Activated T-cell treated with anti-CD3 and anti-CD28 coated beads, Interleukin-2, amount 50 U/mL, for 4 hours (primary cell): ENCODE measurements at regions not wholly inside any gene's neighbourhood (a gene's known extent, or its start where the extent isn't known, plus 50 kb on each side); places are given as distances from the start of the nearest gene placed in this dataset.
A peak's percentile ranks its signal among the peaks of the same experiment; 100 is the strongest.

ENCODE experiments used
- ATAC-seq, 2 donors: fragments of 200-7000 bp; cut with Tn5 transposase; one replicate each; pipeline ENCODE4 v1.10.0; 2021
- DNase-seq: peaks from one replicate; pipeline ENCODE4 v3.0.0-alpha.2; 2020
- H3K27me3 Mint-ChIP-seq: one replicate; pipeline ENCODE4 v1.8.0; 2021; ENCODE audit warnings: low read depth, mixed read lengths
- H3K36me3 Mint-ChIP-seq: one replicate; pipeline ENCODE4 v1.8.0; 2022; ENCODE audit warnings: mixed read lengths; ENCODE audit not compliant: insufficient read depth
- H3K4me1 Mint-ChIP-seq: one replicate; pipeline ENCODE4 v1.8.0; 2021; ENCODE audit warnings: low read depth, mixed read lengths
- H3K4me3 Mint-ChIP-seq: one replicate; pipeline ENCODE4 v1.8.0; 2021; ENCODE audit warnings: mild to moderate bottlenecking, moderate library complexity, mixed read lengths
- H3K9me3 Mint-ChIP-seq: one replicate; pipeline ENCODE4 v1.8.0; 2021; ENCODE audit warnings: mixed read lengths

- DNase-seq = no peak
- no peak for ATAC-seq
- H3K36me3 Mint-ChIP-seq = no peaks in the 10 kb centered on the region
Measured at GRCh38 chr6:6885521-6886170, 222.1 kb upstream of the RREB1 start.

GRCh38 chr6:6886171-6886885 is 221.4 kb upstream of the RREB1 start:
- ATAC-seq = peak in 1 of 2 donors; percentile 10
- no peak for DNase-seq
- H3K9me3 Mint-ChIP-seq = no peaks in the 10 kb centered on the region
- H3K27me3 Mint-ChIP-seq = no peaks in the 10 kb centered on the region
- no peaks in the 10 kb centered on the region for H3K4me1 Mint-ChIP-seq
- no peaks in the 10 kb centered on the region for H3K36me3 Mint-ChIP-seq
- no peak overlapping the region for H3K4me3 Mint-ChIP-seq

More at GRCh38 chr6:6885521-6886170, 222.1 kb upstream of the RREB1 start:
- Mint-ChIP-seq H3K4me1 (no peaks in the 10 kb centered on the region), H3K4me3 (no peak overlapping the region), H3K27me3 (no peaks in the 10 kb centered on the region), H3K9me3 (no peaks in the 10 kb centered on the region)

GRCh38 chr6:6886886-6887285 is 220.9 kb upstream of the RREB1 start:
- H3K4me3 Mint-ChIP-seq = no peak overlapping the region
- H3K9me3 Mint-ChIP-seq = no peaks in the 10 kb centered on the region
- no peak for ATAC-seq
- H3K4me1 Mint-ChIP-seq = no peaks in the 10 kb centered on the region
- DNase-seq = no peak
- no peaks in the 10 kb centered on the region for H3K36me3 Mint-ChIP-seq
- no peaks in the 10 kb centered on the region for H3K27me3 Mint-ChIP-seq

- Mint-ChIP-seq H3K27me3 (no peaks in the 10 kb centered on the region), H3K4me3 (no peak overlapping the region), H3K9me3 (no peaks in the 10 kb centered on the region), H3K4me1 (no peaks in the 10 kb centered on the region), H3K36me3 (no peaks in the 10 kb centered on the region)
- DNase-seq (no peak), ATAC-seq (no peak)
Measured at GRCh38 chr6:6889601-6890000, 218.2 kb upstream of the RREB1 start.

GRCh38 chr6:6890400-6890858 is 217.3 kb upstream of the RREB1 start:
- Mint-ChIP-seq H3K9me3 (no peaks in the 10 kb centered on the region), H3K36me3 (no peaks in the 10 kb centered on the region), H3K4me3 (no peak overlapping the region), H3K4me1 (no peaks in the 10 kb centered on the region), H3K27me3 (no peaks in the 10 kb centered on the region)
- DNase-seq (no peak), ATAC-seq (no peak)

- ATAC-seq = no peak
- no peaks in the 10 kb centered on the region for H3K4me1 Mint-ChIP-seq
- H3K9me3 Mint-ChIP-seq = no peaks in the 10 kb centered on the region
- H3K27me3 Mint-ChIP-seq = no peaks in the 10 kb centered on the region
- no peak overlapping the region for H3K4me3 Mint-ChIP-seq
- DNase-seq = no peak
- no peaks in the 10 kb centered on the region for H3K36me3 Mint-ChIP-seq
Measured at GRCh38 chr6:6891125-6891721, 216.5 kb upstream of the RREB1 start.

GRCh38 chr6:6891949-6892461 is 215.8 kb upstream of the RREB1 start:
- Mint-ChIP-seq H3K9me3 (no peaks in the 10 kb centered on the region), H3K27me3 (no peaks in the 10 kb centered on the region), H3K4me3 (no peak overlapping the region), H3K4me1 (no peaks in the 10 kb centered on the region), H3K36me3 (no peaks in the 10 kb centered on the region)
- ATAC-seq (no peak), DNase-seq (no peak)

- Mint-ChIP-seq H3K9me3 (no peaks in the 10 kb centered on the region), H3K4me3 (no peak overlapping the region), H3K4me1 (no peaks in the 10 kb centered on the region), H3K36me3 (no peaks in the 10 kb centered on the region), H3K27me3 (no peaks in the 10 kb centered on the region)
- DNase-seq (no peak), ATAC-seq (no peak)
Measured at GRCh38 chr6:6892744-6893583, 214.8 kb upstream of the RREB1 start.

GRCh38 chr6:6893701-6894100 is 214.1 kb upstream of the RREB1 start:
- DNase-seq (no peak), ATAC-seq (no peak)
- H3K4me1 Mint-ChIP-seq = no peaks in the 10 kb centered on the region
- H3K36me3 Mint-ChIP-seq = no peaks in the 10 kb centered on the region
- no peak overlapping the region for H3K4me3 Mint-ChIP-seq
- H3K9me3 Mint-ChIP-seq = no peaks in the 10 kb centered on the region
- no peaks in the 10 kb centered on the region for H3K27me3 Mint-ChIP-seq

GRCh38 chr6:6895929-6896328 is 211.8 kb upstream of the RREB1 start:
- ATAC-seq = no peak
- Mint-ChIP-seq H3K4me3 (no peak overlapping the region), H3K4me1 (no peaks in the 10 kb centered on the region), H3K36me3 (no peaks in the 10 kb centered on the region), H3K27me3 (no peaks in the 10 kb centered on the region), H3K9me3 (no peaks in the 10 kb centered on the region)
- no peak for DNase-seq

GRCh38 chr6:6897140-6897539 is 210.6 kb upstream of the RREB1 start:
- DNase-seq (no peak), ATAC-seq (no peak)
- H3K4me1 Mint-ChIP-seq = no peaks in the 10 kb centered on the region
- no peaks in the 10 kb centered on the region for H3K9me3 Mint-ChIP-seq
- H3K4me3 Mint-ChIP-seq = no peak overlapping the region
- no peaks in the 10 kb centered on the region for H3K27me3 Mint-ChIP-seq
- no peaks in the 10 kb centered on the region for H3K36me3 Mint-ChIP-seq

GRCh38 chr6:6900569-6901204 is 207.1 kb upstream of the RREB1 start:
- Mint-ChIP-seq H3K4me3 (no peak overlapping the region), H3K4me1 (no peaks in the 10 kb centered on the region), H3K36me3 (no peaks in the 10 kb centered on the region), H3K27me3 (no peaks in the 10 kb centered on the region), H3K9me3 (no peaks in the 10 kb centered on the region)
- DNase-seq (no peak), ATAC-seq (no peak)

- no peaks in the 10 kb centered on the region for H3K27me3 Mint-ChIP-seq
- no peaks in the 10 kb centered on the region for H3K9me3 Mint-ChIP-seq
- H3K36me3 Mint-ChIP-seq = no peaks in the 10 kb centered on the region
- no peaks in the 10 kb centered on the region for H3K4me1 Mint-ChIP-seq
- ATAC-seq (no peak), DNase-seq (no peak)
- no peak overlapping the region for H3K4me3 Mint-ChIP-seq
Measured at GRCh38 chr6:6901205-6901719, 206.5 kb upstream of the RREB1 start.

- Mint-ChIP-seq H3K4me1 (no peaks in the 10 kb centered on the region), H3K36me3 (no peaks in the 10 kb centered on the region), H3K27me3 (no peaks in the 10 kb centered on the region), H3K9me3 (no peaks in the 10 kb centered on the region), H3K4me3 (no peak overlapping the region)
- ATAC-seq (no peak), DNase-seq (no peak)
Measured at GRCh38 chr6:6901945-6902344, 205.8 kb upstream of the RREB1 start.
